Panc1 (cell line): ENCODE measurements at regions not wholly inside any gene's neighbourhood (a gene's known extent, or its start where the extent isn't known, plus 50 kb on each side); places are given as distances from the start of the nearest gene placed in this dataset.

Experiments used
- ATAC-seq: fragments of 200-7000 bp; cut with Tn5 transposase; 2 replicates; pipeline ENCODE4 v1.9.1; 2020; ENCODE audit warnings: mild to moderate bottlenecking, moderate library complexity
- BruUV-seq: library from RNA; stranded (reverse); fragments of 400-500 nt; replicated peaks from 2 replicates; lab custom pipeline; 2021; lab: Mats Ljungman, UMichigan
- CTCF ChIA-PET: fragments of 300-600 bp; sonication (Branson Sonifier 250); formaldehyde crosslinking; loops from one replicate; lab custom pipeline; 2022; ENCODE audit warnings: antibody characterized with exemption; lab: Charles Lee
- POLR2A ChIA-PET: fragments of 300-600 bp; sonication (Branson Sonifier 250); formaldehyde crosslinking; loops from one replicate; lab custom pipeline; 2022; ENCODE audit warnings: antibody characterized with exemption; lab: Charles Lee
- DNase-seq: peaks from one replicate; pipeline ENCODE4 v3.0.0-alpha.2; 2010; ENCODE audit warnings: low read depth, low spot score
- H3K27ac ChIP-seq: 2 replicates; pipeline ENCODE4 v1.5.1; 2011; ENCODE audit warnings: mild to moderate bottlenecking, low read length, inconsistent platforms
- H3K27me3 ChIP-seq: fragments of 200-500 bp; sonication (Bioruptor generic); 2 replicates; pipeline ENCODE4 v1.6.0; 2014; ENCODE audit warnings: low read length, inconsistent platforms; ENCODE audit not compliant: control insufficient read depth, insufficient read depth
- H3K36me3 ChIP-seq: fragments of 200-500 bp; sonication (Bioruptor generic); 2 replicates; pipeline ENCODE4 v1.5.1; 2014; ENCODE audit warnings: inconsistent platforms, mild to moderate bottlenecking, low read length, moderate library complexity; ENCODE audit not compliant: control insufficient read depth, insufficient read depth
- H3K4me1 ChIP-seq: 2 replicates; pipeline ENCODE4 v1.5.1; 2011; ENCODE audit warnings: inconsistent platforms, mild to moderate bottlenecking, low read length, moderate library complexity; ENCODE audit not compliant: control insufficient read depth, insufficient read depth
- H3K4me3 ChIP-seq, 2 experiments: 2 replicates each; pipeline ENCODE4 v1.5.1; 2011 to 2012; ENCODE audit warnings: low read depth in 2 of 2, low read length in 2 of 2, mild to moderate bottlenecking in 2 of 2, inconsistent platforms in 1 of 2, moderate library complexity in 1 of 2
- H3K9me3 ChIP-seq: fragments of 200-500 bp; sonication (Bioruptor generic); 2 replicates; pipeline ENCODE4 v1.5.1; 2014; ENCODE audit warnings: low read depth, mild to moderate bottlenecking, inconsistent platforms, low read length, moderate library complexity; ENCODE audit not compliant: control insufficient read depth, insufficient read depth
- POLR2AphosphoS5 ChIP-seq: IDR thresholded peaks from 2 replicates; pipeline ENCODE4 v1.6.1; 2012; ENCODE audit warnings: mild to moderate bottlenecking, low read depth, low read length, moderate library complexity
- SIN3A ChIP-seq: IDR thresholded peaks from 2 replicates; pipeline ENCODE4 v1.6.1; 2012; ENCODE audit warnings: low read depth, mild to moderate bottlenecking, low read length, moderate library complexity, borderline replicate concordance; ENCODE audit not compliant: insufficient read depth
- TCF7L2 ChIP-seq: IDR thresholded peaks from 2 replicates; pipeline ENCODE4 v1.6.1; 2011; ENCODE audit warnings: mild to moderate bottlenecking, low read depth, low read length, inconsistent platforms
- in situ Hi-C: cut with HindIII; loops from 2 replicates; pipeline ENCODE4 v1.10.0; 2016; ENCODE audit warnings: low sequenced_read_pairs, low pct_unique_long_range_greater_than_20kb
- intact Hi-C: fragments of 100-400 bp; cut with micrococcal nuclease; formaldehyde crosslinking; loops from one replicate; pipeline ENCODE4 v1.10.0; 2022; ENCODE audit not compliant: unreplicated experiment
- TF ChIP-seq, protein P1 (sequence below): fragments of 450-650 bp; IDR thresholded peaks from 2 replicates; pipeline ENCODE4 v1.5.1; 2017; ENCODE audit warnings: mild to moderate bottlenecking
- TF ChIP-seq, protein P2 (sequence below), 2 experiments: IDR thresholded peaks; 2 replicates each; pipeline ENCODE4 v1.6.1; 2011 to 2012; ENCODE audit warnings: low read depth in 2 of 2, control low read depth in 1 of 2, low read length in 1 of 2, mild to moderate bottlenecking in 1 of 2, moderate library complexity in 1 of 2; ENCODE audit not compliant: insufficient read depth in 1 of 2

DNA sequence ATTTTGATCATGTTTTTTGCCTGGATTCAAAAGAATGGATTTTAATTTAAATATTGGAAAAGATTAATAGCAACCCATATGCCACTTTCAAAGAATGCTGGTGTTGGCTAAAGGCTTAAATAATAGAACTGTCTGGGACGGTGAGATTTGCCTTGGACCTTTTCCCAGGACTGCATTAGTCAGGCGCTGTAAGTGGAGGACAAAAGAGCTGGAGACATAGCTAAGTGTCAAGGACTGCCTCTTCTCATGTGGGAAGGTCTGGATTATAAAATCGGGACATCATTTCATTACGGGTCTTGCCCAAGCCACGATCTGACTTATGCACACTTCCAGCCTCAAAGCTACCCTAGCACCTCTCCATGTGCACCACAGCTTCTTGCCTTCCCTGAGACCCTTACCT, 458.5 kb upstream of the DEPDC1 start:
- no peaks in the 10 kb centered on the region for H3K27me3 ChIP-seq
- intact Hi-C loops (no loop called here), in situ Hi-C loops (no loop called here)
- no TSS peak for BruUV-seq
- ATAC-seq (no peak), DNase-seq (no peak)
- H3K9me3 ChIP-seq = no peaks in the 10 kb centered on the region
- H3K27ac ChIP-seq = no peak overlapping the region
- no peaks in the 10 kb centered on the region for H3K36me3 ChIP-seq
- CTCF ChIA-PET = no interaction called here
- TF ChIP-seq POLR2AphosphoS5 (no peak), SIN3A (no peak), TCF7L2 (no peak)
- TF ChIP-seq, protein P1, sequence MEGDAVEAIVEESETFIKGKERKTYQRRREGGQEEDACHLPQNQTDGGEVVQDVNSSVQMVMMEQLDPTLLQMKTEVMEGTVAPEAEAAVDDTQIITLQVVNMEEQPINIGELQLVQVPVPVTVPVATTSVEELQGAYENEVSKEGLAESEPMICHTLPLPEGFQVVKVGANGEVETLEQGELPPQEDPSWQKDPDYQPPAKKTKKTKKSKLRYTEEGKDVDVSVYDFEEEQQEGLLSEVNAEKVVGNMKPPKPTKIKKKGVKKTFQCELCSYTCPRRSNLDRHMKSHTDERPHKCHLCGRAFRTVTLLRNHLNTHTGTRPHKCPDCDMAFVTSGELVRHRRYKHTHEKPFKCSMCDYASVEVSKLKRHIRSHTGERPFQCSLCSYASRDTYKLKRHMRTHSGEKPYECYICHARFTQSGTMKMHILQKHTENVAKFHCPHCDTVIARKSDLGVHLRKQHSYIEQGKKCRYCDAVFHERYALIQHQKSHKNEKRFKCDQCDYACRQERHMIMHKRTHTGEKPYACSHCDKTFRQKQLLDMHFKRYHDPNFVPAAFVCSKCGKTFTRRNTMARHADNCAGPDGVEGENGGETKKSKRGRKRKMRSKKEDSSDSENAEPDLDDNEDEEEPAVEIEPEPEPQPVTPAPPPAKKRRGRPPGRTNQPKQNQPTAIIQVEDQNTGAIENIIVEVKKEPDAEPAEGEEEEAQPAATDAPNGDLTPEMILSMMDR = no peak
- TF ChIP-seq, protein P2, sequence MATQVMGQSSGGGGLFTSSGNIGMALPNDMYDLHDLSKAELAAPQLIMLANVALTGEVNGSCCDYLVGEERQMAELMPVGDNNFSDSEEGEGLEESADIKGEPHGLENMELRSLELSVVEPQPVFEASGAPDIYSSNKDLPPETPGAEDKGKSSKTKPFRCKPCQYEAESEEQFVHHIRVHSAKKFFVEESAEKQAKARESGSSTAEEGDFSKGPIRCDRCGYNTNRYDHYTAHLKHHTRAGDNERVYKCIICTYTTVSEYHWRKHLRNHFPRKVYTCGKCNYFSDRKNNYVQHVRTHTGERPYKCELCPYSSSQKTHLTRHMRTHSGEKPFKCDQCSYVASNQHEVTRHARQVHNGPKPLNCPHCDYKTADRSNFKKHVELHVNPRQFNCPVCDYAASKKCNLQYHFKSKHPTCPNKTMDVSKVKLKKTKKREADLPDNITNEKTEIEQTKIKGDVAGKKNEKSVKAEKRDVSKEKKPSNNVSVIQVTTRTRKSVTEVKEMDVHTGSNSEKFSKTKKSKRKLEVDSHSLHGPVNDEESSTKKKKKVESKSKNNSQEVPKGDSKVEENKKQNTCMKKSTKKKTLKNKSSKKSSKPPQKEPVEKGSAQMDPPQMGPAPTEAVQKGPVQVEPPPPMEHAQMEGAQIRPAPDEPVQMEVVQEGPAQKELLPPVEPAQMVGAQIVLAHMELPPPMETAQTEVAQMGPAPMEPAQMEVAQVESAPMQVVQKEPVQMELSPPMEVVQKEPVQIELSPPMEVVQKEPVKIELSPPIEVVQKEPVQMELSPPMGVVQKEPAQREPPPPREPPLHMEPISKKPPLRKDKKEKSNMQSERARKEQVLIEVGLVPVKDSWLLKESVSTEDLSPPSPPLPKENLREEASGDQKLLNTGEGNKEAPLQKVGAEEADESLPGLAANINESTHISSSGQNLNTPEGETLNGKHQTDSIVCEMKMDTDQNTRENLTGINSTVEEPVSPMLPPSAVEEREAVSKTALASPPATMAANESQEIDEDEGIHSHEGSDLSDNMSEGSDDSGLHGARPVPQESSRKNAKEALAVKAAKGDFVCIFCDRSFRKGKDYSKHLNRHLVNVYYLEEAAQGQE (IDR thresholded peaks at IDR 0.05; ENCODE audit: insufficient read depth in 1 of 2, low read depth in 2 of 2, low read length in 1 of 2) = no peak
- POLR2A ChIA-PET = no interaction called here
- H3K4me3 ChIP-seq = no peak overlapping the region
- no peaks in the 10 kb centered on the region for H3K4me1 ChIP-seq

DNA sequence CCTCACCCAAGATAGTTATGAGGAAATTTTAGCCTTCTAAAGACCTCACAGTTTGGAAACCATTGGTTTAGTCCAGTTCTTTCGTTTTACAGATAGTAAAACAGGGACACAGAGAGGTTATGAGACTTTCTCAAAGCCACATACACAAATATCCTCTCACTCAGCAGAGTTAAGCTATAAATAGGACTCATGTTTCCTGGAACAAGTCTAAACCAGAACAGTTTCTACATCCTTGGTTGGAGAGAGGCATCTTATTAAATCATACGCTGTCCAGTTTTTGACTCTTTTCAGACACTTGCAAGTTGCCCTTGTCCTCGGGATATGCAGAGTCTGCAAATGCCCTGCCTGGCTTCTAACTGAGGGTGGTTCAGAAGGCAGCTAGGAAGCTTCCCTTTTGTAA, 462.1 kb upstream of the DEPDC1 start:
- intact Hi-C loops = no loop called here
- TF ChIP-seq POLR2AphosphoS5 (no peak), SIN3A (no peak), TCF7L2 (no peak)
- TF ChIP-seq, protein P2 (IDR thresholded peaks at IDR 0.05; ENCODE audit: insufficient read depth in 1 of 2, low read depth in 2 of 2, low read length in 1 of 2) = no peak
- TF ChIP-seq, protein P1 = no peak
- Histone ChIP-seq H3K27ac (no peak overlapping the region), H3K36me3 (no peaks in the 10 kb centered on the region), H3K9me3 (no peaks in the 10 kb centered on the region), H3K27me3 (no peaks in the 10 kb centered on the region), H3K4me3 (no peak overlapping the region), H3K4me1 (no peaks in the 10 kb centered on the region)
- no peak for ATAC-seq
- CTCF ChIA-PET = no interaction called here
- DNase-seq = no peak
- in situ Hi-C loops = no loop called here
- BruUV-seq = no TSS peak
- POLR2A ChIA-PET = no interaction called here
